Hematopoietic multipotent progenitor cell treated with erythropoietin and hydrocortisone succinate and interleukin-3 and kit ligand, for 6 days (in vitro differentiated cells): ENCODE measurements at regions not wholly inside any gene's neighbourhood (a gene's known extent, or its start where the extent isn't known, plus 50 kb on each side); places are given as distances from the start of the nearest gene placed in this dataset.
"Not testable (repeated sequence)": the region's sequence is repeated elsewhere in the genome, so short reads cannot be mapped to it uniquely, and the experiment has no call there.

Experiments used
- DNase-seq: peaks from one replicate; pipeline ENCODE4 v3.0.0-alpha.2; 2015

DNA sequence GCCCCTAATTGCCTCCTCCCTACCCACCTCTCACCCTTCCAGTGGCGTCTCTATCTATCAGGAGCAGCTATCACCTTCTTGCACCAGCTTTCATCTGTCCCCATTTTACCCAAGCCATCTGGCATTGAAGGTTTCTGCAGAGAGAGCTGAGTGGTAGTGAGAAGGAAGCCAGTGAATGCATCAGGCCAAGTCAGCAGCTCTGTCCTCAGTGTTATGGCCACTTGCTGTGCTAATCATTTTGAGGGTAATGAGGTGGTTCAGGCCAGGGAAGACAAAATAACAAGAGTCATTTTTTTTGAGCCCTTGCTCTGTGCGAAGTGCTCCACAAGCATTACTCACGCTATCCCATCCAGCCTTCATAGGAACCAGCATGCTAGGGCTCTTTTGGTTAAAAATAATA lies 164.7 kb downstream of the SUDS3 start:
- DNase-seq, result no peak

- DNase-seq, result no peak
Measured at GRCh38 chr12:118541934-118542333, 165.6 kb downstream of the SUDS3 start.

- DNase-seq, result no peak
Measured at GRCh38 chr12:118543651-118544050, 167.3 kb downstream of the SUDS3 start.

- no peak for DNase-seq
Measured at GRCh38 chr12:118544569-118544968, 168.2 kb downstream of the SUDS3 start.

DNA sequence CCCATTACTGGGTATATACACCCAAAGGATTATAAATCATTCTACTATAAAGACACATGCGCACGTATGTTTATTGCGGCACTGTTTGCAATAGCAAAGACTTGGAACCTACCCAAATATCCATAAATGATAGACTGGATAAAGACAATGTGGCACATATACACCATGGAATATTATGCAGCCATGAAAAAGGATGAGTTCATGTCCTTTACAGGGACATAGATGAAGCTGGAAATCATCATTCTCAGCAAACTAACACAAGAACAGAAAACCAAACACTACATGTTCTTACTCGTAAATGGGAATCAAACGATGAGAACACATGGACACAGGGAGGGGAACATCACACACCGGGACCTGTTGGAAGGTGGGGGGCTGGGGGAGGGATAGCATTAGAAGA lies 171.3 kb downstream of the SUDS3 start:
- not testable (repeated sequence) for DNase-seq

GRCh38 chr12:118548887-118549509 lies 172.6 kb downstream of the SUDS3 start:
- no peak for DNase-seq

- no peak for DNase-seq
Measured at GRCh38 chr12:118549510-118549980, 173.2 kb downstream of the SUDS3 start.

- no peak for DNase-seq
Measured at GRCh38 chr12:118553856-118554504, 177.6 kb downstream of the SUDS3 start.

- no peak for DNase-seq
Measured at GRCh38 chr12:118558941-118559340, 182.6 kb downstream of the SUDS3 start.

DNA sequence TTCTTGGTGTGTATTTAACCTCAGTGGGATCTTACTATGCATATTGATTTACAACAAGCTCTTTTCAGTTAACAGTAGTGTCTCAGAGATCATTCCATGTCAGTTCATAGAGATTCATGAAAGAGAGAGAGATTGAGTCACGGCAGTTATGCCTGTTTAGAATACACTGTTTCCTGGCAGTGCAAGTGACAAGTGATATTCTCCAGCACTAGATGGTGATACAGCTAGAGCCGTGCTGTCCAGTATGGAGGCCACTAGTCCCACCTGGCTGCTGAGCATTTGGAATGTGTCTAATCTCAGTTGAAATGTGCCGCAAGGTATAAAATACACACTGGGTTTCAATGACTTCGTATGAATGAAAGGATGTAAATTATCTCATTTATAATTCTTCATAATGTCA lies 184.4 kb downstream of the SUDS3 start:
- no peak for DNase-seq

- DNase-seq, result no peak
Measured at GRCh38 chr12:118571730-118572129, 195.4 kb downstream of the SUDS3 start.

GRCh38 chr12:118574288-118574687 lies 197.9 kb downstream of the SUDS3 start:
- no peak for DNase-seq

DNA sequence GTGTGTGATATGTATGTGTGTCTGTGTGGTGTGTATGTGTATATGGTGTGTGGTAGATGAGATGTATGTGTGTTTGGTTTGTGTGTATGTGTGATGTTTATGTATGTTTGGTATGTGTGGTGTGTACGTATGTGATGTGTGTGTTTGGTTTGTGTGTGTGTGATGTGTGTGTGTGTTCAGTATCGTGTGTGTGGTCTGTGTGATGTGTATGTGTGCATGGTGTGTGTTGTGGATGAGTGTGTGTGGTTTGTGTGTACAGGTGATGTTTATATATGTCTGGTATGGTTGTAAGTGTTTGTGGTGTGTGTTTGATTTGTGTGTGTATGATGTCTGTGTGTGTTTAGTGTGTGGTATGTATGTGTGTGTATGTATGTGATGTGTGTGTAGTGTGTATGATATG lies 199.4 kb downstream of the SUDS3 start:
- no peak for DNase-seq

GRCh38 chr12:118581371-118581770 lies 205.0 kb downstream of the SUDS3 start:
- no peak for DNase-seq

DNA sequence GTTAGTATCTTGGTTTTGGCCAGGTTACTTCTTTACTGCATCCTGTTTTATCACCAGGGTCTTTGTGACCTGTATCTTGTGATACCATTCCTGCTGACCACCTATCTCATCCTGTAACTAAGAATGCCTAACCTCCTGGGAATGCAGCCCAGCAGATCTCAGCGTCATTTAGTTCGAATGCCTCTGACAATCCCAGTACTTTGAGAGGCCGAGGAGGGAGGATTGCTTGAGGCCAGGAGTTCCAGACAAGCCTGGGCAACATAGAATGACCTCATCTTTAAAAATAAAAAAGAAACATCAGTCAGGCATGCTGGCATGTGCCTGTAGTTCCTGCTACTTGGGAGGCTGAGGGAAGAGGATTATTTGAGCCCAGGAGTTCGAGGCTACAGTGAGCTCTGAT lies 206.5 kb downstream of the SUDS3 start:
- DNase-seq, result no peak

DNA sequence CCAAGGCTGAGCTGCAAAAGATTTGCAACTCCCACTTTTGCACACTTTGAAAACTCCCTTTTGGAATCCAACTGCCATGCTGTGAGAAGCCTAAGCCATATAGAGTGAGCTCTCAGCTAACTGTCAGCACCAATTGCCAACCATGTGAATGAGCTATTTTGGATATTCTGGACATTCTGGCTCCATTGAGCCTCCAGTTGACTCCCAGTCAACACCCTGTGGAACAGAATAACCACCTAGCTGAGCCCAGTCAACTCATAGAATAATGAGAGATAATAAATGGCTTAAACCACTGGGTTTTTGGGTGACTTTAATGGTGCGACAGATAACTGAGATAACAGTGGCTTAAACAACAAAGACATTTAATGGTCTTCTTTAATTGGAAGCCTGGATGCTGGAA lies 210.1 kb downstream of the SUDS3 start:
- no peak for DNase-seq

- DNase-seq, result no peak
Measured at GRCh38 chr12:118589162-118589561, 212.8 kb downstream of the SUDS3 start.

GRCh38 chr12:118590406-118591150 lies 214.2 kb downstream of the SUDS3 start:
- DNase-seq, result no peak

DNA sequence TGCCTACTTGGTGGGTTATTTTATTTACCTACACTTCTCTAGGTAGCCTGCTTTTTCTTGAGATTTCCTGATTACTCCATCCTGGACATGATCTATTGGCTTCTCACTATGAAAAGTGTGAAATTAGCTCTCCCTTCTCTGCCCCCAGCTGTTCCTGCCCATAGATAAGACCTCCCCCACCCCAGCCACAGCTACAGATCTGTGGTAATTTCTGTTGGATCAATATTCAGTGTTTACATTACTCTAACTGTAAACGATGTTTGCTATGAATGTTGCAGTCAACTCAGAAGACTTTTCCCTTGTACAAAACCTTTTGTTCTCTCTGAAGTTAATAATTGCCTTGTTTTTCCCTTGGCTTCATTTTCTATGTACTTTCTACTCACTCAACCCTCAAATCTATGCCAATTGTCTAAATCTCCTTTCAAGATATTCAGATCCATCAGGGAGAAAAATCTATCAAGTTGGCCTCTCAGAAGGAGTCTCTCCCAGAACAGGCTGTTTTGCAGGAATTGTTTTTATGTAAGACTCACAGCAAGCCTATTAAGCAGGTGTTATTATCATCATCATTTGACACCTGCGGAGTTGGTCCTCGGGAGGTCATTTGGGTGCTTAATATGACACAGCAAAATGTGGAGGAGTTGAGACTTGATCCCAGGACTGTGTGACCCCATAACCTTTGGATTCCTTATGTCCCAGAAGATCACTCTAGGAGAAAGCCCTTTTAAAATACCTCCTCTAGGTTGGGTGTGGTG lies 227.4 kb downstream of the SUDS3 start:
- no peak for DNase-seq

GRCh38 chr12:118606690-118607089 lies 230.3 kb downstream of the SUDS3 start:
- no peak for DNase-seq

DNA sequence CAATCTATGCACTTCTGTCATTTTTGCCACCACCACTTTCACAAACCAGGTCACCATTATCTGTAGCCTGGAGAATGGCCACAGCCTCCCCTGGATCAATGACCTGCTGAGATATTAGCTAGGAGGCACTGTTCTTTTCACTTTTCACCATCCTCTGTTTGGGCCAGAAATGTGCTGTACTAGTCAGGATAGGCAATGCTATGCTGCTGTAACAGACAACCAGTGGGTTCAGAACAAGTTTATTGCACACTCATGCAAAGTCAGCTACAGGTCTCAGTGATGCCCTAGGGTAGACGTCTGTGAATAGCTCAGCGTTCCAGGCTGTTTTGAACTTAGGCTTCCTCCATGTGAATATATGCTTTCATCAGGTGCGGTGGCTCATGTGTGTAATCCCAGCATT lies 231.5 kb downstream of the SUDS3 start:
- DNase-seq, result no peak

DNA sequence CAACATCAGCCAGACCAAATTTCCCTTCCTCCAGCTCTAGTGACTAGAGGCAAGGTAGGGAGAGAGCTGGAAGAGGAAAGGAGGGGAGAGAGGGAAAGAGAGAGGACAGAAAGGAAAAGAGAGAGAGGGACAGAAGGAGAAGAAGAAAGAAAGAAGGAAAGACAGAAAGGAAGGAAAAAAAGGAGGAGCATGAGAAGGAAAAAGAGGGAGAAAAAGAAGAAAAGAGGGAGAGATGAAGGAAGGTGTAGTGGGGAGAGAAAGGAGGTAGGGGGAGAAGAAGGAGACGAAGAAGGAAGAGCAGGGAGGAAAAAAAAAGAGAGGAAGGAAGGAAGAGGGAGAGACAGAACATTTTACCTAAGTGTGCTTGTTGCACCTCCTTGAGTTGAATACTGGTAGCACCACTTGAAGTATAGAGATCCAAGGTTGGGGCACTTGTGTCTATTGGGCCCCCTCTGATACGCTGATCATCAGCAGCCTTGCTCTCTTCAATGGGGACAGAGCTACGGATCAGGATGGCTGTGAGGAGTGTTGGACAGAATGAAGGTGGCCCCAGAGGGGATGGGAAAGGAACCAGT lies 232.5 kb downstream of the SUDS3 start:
- no peak for DNase-seq

DNA sequence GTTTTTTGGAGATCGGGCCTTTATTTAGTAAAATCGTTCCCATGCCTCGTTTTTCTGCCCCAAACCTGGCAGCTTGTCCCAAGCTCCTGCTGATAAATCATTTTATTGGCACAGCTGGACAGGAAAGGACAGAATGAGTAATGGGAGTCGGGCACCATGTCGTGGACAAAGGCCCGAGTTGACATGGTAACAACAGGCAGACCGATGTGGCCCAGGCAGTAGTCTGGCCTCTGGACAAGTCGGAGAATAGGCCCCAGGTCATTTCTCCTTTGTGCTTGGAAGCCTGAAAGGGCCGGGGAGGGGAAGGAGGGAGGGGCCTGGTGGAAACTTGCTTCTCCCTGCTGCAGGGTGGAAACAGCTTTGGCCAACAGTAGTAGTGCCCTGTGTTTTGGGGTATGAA lies 234.9 kb downstream of the SUDS3 start:
- DNase-seq, result no peak
